ENCODE measurements at regions not wholly inside any gene's neighbourhood (a gene's known extent, or its start where the extent isn't known, plus 50 kb on each side); places are given as distances from the start of the nearest gene placed in this dataset.

DNA sequence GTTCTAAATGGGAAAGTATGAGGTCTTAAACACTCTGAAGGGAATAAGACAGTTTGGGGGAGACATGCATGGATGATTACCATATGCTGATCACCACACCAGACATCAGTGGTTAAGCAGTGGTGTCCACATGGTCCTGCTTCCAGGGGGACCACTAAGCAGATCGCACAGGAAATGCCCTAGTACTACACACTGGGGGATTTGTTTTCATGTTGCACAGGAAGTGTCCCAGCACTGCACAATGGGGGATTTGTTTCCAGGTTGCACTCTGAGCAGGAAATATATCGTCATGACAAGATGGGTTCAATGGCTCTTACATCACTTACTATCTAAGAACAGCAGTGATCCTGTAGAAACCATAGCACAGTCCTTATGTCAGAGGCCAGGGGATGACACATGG lies 245.5 kb downstream of the BCL11B start:
- Mint-ChIP-seq H3K27ac (no peak overlapping the region), H3K27me3 (ENCODE audit: low read depth) (no peaks in the 10 kb centered on the region), H3K9me3 (peaks cover 20% of the 10 kb centered on the region), H3K4me1 (no peaks in the 10 kb centered on the region), H3K4me3 (no peak overlapping the region), H3K36me3 (peaks cover 3% of the 10 kb centered on the region; the same call in 1 of the 2 replicates)
- ChIA-PET CTCF (no interaction called here), POLR2A (no interaction called here)
- DNase-seq (ENCODE audit: low spot score) = no peak
- peak; percentile 28; the same call in 1 of the 2 replicates for ATAC-seq
- TF ChIP-seq HMGA2 (CRISPR knock-in tag; IDR thresholded peaks at IDR 0.05) = no peak

DNA sequence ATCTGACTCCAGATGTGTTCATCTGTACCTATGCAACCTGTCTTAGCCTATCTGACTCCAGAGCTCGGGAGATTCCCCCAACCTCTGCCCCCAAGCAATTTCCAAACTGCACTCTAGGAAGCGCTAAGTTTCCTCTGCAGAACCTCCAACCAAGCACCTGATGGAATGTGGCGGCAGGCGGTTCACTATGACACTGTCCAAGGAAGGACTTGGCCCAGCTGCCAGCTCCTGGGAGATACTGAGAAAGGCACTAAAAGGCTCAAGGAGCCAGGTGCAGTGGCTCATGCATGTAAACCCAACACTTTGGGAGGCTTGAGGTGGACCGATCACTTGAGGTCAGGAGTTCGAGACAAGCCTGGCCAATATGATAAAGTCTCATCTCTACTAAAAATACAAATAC lies 244.0 kb downstream of the BCL11B start:
- ChIA-PET CTCF (interaction anchor here (0.7 kb wide), 1 partner anchor 355 kb away, joined by 3 read pairs; no protein-coding TSS in a partner anchor), POLR2A (no interaction called here)
- no peak overlapping the region for H3K27ac Mint-ChIP-seq
- TF ChIP-seq SMAD4 (CRISPR knock-in tag; IDR thresholded peaks at IDR 0.05) (no peak), RELA (CRISPR knock-in tag; IDR thresholded peaks at IDR 0.05; ENCODE audit: borderline replicate concordance) (no peak), ZBTB21 (CRISPR knock-in tag; IDR thresholded peaks at IDR 0.05; ENCODE audit: borderline replicate concordance) (no peak), ZNF671 (CRISPR knock-in tag; IDR thresholded peaks at IDR 0.05) (no peak), CREB1 (CRISPR knock-in tag; IDR thresholded peaks at IDR 0.05) (no peak), HMGA2 (CRISPR knock-in tag; IDR thresholded peaks at IDR 0.05) (no peak), FOXJ3 (CRISPR knock-in tag; IDR thresholded peaks at IDR 0.05; ENCODE audit: borderline replicate concordance) (no peak), JUN (CRISPR knock-in tag; IDR thresholded peaks at IDR 0.05) (no peak), TCF7 (CRISPR knock-in tag; IDR thresholded peaks at IDR 0.05; ENCODE audit: low read depth) (no peak), TP53 (CRISPR knock-in tag; IDR thresholded peaks at IDR 0.05) (no peak), RORB (CRISPR knock-in tag; IDR thresholded peaks at IDR 0.05) (no peak), NR1H2 (CRISPR knock-in tag; IDR thresholded peaks at IDR 0.05) (no peak), EMX1 (CRISPR knock-in tag; IDR thresholded peaks at IDR 0.05) (no peak), GTF2I (CRISPR knock-in tag; conservative IDR thresholded peaks at IDR 0.05) (no peak)
- TF ChIP-seq, protein P1, sequence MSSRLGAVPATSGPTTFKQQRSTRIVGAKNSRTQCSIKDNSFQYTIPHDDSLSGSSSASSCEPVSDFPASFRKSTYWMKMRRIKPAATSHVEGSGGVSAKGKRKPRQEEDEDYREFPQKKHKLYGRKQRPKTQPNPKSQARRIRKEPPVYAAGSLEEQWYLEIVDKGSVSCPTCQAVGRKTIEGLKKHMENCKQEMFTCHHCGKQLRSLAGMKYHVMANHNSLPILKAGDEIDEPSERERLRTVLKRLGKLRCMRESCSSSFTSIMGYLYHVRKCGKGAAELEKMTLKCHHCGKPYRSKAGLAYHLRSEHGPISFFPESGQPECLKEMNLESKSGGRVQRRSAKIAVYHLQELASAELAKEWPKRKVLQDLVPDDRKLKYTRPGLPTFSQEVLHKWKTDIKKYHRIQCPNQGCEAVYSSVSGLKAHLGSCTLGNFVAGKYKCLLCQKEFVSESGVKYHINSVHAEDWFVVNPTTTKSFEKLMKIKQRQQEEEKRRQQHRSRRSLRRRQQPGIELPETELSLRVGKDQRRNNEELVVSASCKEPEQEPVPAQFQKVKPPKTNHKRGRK (CRISPR knock-in tag; IDR thresholded peaks at IDR 0.05; ENCODE audit: borderline replicate concordance) = no peak
- TF ChIP-seq, protein P2, sequence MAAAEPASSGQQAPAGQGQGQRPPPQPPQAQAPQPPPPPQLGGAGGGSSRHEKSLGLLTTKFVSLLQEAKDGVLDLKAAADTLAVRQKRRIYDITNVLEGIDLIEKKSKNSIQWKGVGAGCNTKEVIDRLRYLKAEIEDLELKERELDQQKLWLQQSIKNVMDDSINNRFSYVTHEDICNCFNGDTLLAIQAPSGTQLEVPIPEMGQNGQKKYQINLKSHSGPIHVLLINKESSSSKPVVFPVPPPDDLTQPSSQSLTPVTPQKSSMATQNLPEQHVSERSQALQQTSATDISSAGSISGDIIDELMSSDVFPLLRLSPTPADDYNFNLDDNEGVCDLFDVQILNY (CRISPR knock-in tag; IDR thresholded peaks at IDR 0.05) = no peak
- TF ChIP-seq, protein P3, sequence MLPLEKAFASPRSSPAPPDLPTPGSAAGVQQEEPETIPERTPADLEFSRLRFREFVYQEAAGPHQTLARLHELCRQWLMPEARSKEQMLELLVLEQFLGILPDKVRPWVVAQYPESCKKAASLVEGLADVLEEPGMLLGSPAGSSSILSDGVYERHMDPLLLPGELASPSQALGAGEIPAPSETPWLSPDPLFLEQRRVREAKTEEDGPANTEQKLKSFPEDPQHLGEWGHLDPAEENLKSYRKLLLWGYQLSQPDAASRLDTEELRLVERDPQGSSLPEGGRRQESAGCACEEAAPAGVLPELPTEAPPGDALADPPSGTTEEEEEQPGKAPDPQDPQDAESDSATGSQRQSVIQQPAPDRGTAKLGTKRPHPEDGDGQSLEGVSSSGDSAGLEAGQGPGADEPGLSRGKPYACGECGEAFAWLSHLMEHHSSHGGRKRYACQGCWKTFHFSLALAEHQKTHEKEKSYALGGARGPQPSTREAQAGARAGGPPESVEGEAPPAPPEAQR (CRISPR knock-in tag; IDR thresholded peaks at IDR 0.05) = no peak
- TF ChIP-seq, protein P4, sequence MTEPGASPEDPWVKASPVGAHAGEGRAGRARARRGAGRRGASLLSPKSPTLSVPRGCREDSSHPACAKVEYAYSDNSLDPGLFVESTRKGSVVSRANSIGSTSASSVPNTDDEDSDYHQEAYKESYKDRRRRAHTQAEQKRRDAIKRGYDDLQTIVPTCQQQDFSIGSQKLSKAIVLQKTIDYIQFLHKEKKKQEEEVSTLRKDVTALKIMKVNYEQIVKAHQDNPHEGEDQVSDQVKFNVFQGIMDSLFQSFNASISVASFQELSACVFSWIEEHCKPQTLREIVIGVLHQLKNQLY (CRISPR knock-in tag; IDR thresholded peaks at IDR 0.05) = no peak
- TF ChIP-seq, protein P5, sequence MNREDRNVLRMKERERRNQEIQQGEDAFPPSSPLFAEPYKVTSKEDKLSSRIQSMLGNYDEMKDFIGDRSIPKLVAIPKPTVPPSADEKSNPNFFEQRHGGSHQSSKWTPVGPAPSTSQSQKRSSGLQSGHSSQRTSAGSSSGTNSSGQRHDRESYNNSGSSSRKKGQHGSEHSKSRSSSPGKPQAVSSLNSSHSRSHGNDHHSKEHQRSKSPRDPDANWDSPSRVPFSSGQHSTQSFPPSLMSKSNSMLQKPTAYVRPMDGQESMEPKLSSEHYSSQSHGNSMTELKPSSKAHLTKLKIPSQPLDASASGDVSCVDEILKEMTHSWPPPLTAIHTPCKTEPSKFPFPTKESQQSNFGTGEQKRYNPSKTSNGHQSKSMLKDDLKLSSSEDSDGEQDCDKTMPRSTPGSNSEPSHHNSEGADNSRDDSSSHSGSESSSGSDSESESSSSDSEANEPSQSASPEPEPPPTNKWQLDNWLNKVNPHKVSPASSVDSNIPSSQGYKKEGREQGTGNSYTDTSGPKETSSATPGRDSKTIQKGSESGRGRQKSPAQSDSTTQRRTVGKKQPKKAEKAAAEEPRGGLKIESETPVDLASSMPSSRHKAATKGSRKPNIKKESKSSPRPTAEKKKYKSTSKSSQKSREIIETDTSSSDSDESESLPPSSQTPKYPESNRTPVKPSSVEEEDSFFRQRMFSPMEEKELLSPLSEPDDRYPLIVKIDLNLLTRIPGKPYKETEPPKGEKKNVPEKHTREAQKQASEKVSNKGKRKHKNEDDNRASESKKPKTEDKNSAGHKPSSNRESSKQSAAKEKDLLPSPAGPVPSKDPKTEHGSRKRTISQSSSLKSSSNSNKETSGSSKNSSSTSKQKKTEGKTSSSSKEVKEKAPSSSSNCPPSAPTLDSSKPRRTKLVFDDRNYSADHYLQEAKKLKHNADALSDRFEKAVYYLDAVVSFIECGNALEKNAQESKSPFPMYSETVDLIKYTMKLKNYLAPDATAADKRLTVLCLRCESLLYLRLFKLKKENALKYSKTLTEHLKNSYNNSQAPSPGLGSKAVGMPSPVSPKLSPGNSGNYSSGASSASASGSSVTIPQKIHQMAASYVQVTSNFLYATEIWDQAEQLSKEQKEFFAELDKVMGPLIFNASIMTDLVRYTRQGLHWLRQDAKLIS (CRISPR knock-in tag; IDR thresholded peaks at IDR 0.05; ENCODE audit: borderline replicate concordance) = no peak
- peaks cover 3% of the 10 kb centered on the region; the same call in 1 of the 2 replicates for H3K36me3 Mint-ChIP-seq
- no peaks in the 10 kb centered on the region for H3K4me1 Mint-ChIP-seq
- ATAC-seq (no peak), DNase-seq (ENCODE audit: low spot score) (no peak)
- H3K4me3 Mint-ChIP-seq = no peak overlapping the region
- H3K9me3 Mint-ChIP-seq = peaks cover 27% of the 10 kb centered on the region
- no peaks in the 10 kb centered on the region for H3K27me3 Mint-ChIP-seq (ENCODE audit: low read depth)

All from WTC11 (cell line).